Left colon (tissue), 2 donors: ENCODE measurements at regions not wholly inside any gene's neighbourhood (a gene's known extent, or its start where the extent isn't known, plus 50 kb on each side); places are given as distances from the start of the nearest gene placed in this dataset.
"Not testable (repeated sequence)": the region's sequence is repeated elsewhere in the genome, so short reads cannot be mapped to it uniquely, and the experiment has no call there.

Source experiments
- ATAC-seq: fragments of 200-7000 bp; cut with Tn5 transposase; one replicate; pipeline ENCODE4 v1.9.1; 2020; ENCODE audit warnings: mild to moderate bottlenecking, moderate library complexity
- DNase-seq, 2 donors: peaks; one replicate each; pipeline ENCODE4 v3.0.0-alpha.2; 2020
- intact Hi-C, 2 donors: fragments of 100-400 bp; cut with DNase I in 1 of 2; cut with micrococcal nuclease in 1 of 2; formaldehyde crosslinking; loops; one replicate each; pipeline versions ENCODE4 v1.11.2 to v1.14.0; 2022; cut with DNase I, micrococcal nuclease
- donor health status: DM: no; HTN: no; CAD: no.
- donor health status: DM: yes; HTN: yes; CAD: no.

DNA sequence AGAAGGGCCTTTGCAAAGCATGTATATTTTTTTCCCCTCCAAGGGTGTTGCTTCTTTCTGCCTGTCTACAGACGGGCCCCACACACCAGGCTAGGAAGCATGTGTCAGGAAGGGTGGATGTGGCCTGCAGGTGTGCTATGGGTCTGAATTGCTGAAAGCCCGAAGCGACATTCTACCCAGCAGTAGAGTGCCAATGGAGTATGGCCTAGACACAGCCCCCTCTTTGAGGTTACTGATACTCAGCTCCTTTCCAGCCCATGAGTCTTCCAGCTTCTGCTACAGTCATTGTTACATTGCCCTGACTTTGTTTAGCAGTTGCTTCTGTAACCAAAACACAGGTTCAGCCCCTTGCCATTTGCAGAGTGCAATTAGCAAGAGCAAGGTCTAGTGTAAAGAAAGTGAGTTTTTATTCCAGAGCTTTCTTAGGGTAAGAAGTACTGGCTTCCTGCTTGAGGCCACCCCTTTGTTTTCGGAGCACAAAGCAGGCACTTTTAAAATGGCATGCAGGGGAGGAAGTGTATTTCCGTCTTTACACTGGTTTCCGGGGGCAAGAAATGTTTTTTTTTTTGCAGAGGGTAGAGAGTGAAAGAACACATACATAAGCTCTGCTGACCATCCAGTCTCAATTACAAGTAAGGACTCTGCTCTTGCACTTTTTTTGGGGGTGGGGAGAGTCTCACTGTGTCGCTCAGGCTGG is 428.0 kb upstream of the AMELY start:
- intact Hi-C loops = no loop called here
- ATAC-seq (no peak), DNase-seq (no peak)

DNA sequence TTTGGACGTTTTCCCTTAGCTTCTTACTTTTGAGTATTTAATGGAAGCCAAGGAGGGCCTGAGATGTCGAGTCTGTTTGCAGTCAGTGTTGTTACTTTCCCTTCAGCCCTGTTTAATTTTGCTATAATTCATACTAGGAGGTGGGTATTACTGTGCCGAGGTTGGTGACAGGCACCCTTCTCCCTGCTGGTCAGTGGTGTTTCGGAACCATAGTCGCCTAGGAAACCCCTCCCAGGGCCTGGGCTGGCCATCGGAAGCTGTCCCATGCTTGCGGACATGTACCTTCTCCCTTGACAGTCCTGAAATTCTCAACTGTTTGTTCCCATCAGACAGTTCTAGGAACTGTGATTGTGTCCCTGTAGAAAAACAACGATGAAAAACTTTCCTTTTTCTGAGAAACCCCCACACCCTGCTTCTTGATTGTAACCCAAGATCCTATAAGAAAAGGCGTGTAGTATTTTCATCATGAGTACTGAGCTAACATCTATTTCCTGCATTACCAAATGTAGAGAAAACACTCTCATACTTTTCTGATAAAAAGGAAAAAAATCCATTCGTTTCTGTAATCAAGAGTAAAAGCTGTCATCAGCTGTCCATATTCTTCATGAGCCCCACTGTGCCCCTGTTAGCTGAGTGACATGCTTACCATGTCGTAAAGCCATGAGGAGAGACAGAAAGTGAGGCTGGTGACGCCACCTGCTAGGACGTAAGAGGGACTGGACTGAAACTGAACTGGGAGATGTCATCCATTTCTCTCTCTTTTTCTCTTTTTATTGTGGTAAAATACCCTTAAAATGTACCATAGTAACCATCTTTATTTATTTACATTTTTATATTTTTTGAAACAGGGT is 424.7 kb upstream of the AMELY start:
- ATAC-seq = no peak
- no peak for DNase-seq
- intact Hi-C loops = no loop called here

DNA sequence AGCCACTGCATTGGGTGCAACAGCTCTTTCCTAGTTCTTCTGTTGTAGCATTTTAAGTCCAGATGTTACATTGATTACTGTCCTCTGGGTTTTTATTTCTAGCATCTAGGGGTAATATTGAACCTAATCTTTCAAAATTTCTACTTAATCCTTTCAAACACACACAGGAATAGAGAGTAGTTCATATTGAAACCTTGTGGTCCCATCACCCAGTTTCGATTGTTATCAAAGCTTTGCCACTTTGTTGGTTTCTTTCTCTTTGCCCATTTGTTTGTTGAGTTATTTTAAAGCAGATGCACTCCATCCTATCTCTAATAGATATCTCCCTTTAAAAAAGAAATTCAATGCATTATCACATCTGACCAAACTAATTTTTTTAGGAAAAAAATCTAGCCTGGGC is 422.9 kb upstream of the AMELY start:
- ATAC-seq = no peak
- intact Hi-C loops = no loop called here
- DNase-seq = no peak

DNA sequence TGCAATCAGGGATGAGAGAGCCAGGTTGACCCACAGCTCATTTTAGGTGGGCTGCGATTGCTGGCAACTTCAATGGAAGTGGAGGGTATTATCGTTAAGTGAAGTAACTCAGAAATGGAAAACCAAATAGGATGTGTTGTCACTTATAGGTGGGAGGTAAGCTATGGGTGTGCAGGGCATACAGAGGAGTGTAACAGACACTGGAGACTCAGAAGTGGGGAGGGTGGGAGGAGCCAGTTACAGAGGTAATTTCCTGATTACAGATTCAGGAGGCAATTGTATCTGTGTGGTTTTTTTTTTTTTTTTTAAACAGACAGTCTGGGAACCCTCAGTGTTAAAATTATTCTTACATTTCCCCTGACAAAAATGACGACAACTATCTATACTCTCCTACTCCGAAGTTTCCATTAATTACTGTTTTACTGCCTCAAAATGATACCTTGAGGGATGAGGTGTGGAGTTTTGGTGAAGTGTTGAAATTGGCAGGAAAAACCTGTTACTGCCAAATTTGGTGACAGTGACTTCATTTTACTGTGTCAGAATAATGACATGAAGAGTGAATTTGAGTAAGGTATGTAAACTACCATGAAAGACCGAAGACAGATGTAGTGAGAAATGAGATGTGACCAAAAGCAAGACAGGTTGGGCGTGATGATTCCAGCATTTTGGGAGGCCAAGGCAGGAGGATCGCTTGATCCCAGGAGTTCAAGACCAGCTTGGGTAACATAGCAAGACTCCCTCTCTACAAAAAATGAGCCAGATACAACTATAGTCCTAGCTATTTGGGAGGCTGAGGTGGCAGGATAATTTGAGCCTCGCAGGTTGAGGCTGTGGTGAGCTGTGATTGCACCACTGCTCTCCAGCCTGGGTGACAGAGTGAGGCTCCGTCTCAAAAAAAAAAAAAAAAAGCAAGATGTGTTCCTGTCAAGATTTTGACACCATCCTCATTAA is 415.0 kb upstream of the AMELY start:
- intact Hi-C loops = no loop called here
- no peak for ATAC-seq
- no peak for DNase-seq

DNA sequence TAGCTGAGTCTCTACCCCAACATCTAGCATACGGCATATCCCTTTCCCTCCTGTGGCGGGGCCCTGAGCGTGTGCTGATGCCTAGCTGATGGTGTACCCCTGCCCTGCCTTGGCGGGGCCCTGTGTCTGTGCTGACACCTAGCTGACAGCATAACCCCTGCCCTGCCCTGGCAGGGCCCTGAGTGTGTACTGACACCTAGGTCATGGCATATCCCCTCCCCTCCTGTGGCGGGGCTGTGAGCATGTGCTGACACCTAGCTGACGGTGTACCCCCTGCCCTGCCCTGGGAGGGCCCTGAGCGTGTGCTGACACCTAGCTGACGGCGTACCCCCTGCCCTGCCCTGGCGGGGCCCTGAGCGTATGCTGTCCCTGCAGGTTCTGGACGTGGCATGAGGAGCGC is 414.0 kb upstream of the AMELY start:
- DNase-seq = no peak
- intact Hi-C loops = no loop called here
- no peak for ATAC-seq

DNA sequence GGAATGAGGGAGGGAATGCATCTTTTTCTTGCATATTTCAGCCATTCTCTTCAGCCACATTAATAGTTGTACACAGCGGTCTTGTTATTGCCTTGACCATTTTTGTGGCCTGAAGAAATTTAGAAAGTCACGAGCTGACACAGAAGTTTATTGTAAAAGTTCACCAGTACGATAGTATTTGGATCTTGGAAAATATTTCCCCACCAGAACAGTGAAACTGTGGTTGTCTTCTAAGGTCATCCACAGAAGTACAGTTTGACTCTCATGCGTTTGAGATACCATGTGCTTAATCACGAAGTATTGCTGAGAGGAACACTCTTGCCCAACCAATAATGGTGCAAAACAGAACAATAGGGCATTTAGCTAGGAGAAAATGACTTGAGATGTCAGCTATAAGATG is 409.2 kb upstream of the AMELY start:
- DNase-seq (no peak), ATAC-seq (no peak)
- intact Hi-C loops = no loop called here

DNA sequence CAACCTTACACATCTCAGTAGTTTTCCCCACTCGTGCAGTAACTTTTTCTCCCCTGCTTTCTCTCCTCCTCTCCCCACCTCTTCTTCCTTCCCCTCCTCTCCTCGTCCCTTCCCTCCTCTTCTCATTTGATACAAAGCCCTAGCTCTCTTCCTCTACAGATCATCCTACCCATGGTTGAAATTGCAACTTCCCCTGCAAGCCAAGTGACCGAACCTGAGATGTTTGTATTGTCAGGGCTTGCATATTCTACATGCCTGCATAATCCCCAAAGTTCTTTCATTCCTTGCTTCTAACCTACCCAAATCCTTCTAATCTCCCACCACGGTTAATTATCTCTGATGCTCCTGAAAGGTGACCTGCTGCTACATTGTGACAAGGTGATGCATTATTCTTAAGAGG is 408.6 kb upstream of the AMELY start:
- intact Hi-C loops, ATAC-seq, DNase-seq: not testable (repeated sequence)

DNA sequence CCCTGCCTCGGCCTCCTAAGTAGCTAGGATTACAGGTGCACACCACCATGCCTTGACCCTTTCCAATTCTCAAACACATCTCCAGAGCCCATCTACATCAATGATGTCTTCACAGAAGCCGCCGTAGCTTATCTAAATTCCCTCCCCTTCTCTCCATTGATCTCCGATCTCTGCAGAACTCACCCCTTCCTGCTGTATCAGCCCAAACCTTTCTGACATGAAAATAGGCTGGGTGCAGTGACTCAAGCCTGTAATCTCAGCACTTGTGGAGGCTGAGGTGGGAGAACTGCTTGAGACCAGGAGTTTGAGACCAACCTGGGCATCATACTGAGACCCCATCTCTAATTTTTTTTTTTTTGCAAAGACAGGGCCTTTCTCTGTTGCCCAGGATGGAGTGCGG is 406.6 kb upstream of the AMELY start:
- intact Hi-C loops = no loop called here
- ATAC-seq (no peak), DNase-seq (no peak)

DNA sequence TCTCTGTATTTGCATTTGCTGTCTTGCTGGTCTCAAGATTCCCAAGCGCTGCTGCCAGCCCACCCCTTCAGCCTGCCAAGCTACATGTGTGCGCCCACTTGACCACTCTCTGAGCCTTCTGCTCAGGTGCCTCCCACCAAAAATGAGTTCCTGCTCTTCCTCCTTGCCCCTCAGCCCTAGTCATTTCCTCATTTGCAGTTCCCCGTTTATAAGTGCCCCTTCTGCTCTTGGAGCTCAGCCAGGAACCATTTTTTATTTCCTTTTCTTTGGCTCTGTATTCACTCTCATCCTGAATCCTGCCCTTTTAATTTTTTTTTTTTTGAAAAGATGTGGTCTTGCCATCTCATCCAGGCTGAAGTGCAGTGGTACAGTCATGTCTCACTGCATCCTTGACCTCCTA is 406.0 kb upstream of the AMELY start:
- no peak for ATAC-seq
- DNase-seq = no peak
- intact Hi-C loops = no loop called here

DNA sequence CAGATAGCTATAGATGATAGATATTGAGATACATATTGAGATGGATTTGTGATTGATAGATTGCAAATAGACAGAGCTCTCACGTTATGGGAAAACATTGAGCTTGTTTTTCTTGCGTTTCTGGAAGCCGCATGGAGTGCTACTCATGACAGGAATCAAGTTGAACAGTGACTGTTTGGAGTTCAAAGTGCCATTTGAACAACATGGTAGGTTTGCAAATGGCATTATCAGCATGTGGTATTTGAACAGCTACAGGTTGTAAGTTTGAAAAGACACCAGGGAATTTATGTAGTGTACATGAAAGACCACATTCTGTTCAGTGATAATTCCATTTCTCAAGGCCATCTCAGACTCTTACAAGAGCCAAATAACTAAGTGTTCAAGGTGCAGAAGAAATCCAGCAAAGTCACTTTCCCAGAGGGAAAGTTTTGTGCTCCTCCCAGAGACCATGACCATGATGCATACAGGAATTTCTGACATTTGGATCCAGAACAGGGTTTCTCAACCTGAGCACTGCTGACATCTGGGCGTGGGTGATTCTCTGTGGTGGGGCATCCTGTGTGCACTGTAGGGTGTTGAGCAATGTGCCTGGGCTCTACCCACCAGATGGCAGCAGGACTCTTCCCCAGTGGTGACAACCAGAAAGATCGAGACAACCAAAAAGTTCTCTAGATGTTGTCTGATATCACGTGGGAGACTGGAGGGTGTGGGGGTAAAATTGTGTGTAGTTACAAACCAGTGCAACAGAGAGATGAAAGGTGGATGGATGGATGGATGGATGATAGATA is 399.1 kb upstream of the AMELY start:
- intact Hi-C loops = no loop called here
- DNase-seq (no peak), ATAC-seq (no peak)

DNA sequence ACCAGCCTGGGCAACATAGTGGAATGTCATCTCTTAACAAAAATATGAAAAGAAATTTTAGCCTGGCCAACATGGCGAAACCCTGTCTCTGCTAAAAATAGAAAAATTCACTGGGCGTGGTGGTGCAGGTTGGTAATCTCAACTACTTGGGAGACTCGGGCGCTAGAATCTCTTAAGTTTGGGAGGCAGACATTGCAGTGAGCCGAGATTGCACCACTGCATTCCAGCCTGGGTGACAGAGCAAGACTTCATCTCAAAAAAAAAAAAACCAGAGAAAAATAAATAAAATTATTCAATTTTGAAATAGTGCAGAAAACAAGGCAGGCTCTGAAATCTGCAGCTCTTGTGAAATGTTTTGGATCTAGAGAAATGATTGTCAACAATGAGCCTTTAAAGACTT is 397.3 kb upstream of the AMELY start:
- intact Hi-C loops = no loop called here
- ATAC-seq = no peak
- no peak for DNase-seq

DNA sequence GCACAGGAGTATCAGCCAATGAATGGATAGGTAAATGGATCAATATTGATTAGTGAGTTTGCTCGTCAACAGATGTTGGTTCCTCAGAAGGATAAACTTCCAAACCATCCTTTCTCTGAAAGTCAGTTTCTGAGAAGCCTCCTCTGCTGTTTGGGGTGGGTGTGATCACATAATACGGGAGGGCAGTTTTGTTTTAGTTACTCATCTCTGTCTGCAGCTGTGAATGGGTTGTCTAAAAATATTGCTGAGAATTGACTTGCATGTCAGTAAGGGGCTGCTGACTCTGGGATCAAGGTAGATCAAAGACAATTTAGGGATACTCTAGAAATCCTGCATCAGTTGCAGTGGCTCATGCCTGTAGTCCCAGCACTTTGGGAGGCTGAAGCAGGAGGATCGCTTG is 390.8 kb upstream of the AMELY start:
- ATAC-seq = no peak
- intact Hi-C loops = no loop called here

DNA sequence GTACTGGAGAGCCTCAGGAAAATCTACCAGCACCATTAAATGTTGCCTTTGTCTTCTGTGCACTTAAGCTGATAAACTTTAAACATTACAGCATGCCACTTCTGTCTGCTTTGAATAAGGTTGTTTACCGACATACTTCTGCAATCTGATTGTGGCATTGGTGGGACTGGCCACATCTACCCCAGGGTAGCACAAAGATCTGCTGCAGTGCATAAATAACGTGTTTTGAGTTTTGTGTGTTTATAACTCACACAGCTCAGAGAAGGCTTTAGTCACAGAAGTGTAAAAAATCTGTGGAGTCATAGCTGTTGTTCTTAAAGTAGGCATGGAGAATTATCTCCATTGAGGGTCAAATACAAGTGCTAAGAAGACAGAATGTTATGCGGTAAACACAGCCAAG is 388.4 kb upstream of the AMELY start:
- ATAC-seq (no peak), DNase-seq (no peak)
- intact Hi-C loops = no loop called here

More for the DNA sequence above, 390.8 kb upstream of the AMELY start:
- no peak for DNase-seq

DNA sequence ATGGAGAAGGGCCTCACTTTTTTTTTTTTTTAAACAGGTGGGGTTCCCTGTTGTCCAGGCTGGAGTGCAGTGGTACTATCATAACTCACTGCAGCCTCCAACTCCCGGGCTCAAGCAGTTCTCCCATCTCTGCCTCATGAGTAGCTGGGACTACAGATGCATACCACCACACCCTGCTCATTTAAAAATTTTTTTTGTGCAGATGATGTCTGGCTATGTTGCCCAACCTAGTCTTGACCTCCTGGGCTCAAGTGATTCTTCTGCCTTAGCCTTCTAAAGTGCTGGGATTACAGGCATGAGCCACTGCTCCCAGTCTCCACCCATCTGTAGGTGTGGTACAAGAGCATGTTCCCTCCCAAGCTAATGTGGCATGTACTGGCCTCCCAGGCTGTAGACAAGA is 380.6 kb upstream of the AMELY start:
- intact Hi-C loops = no loop called here
- no peak for DNase-seq
- ATAC-seq = no peak

DNA sequence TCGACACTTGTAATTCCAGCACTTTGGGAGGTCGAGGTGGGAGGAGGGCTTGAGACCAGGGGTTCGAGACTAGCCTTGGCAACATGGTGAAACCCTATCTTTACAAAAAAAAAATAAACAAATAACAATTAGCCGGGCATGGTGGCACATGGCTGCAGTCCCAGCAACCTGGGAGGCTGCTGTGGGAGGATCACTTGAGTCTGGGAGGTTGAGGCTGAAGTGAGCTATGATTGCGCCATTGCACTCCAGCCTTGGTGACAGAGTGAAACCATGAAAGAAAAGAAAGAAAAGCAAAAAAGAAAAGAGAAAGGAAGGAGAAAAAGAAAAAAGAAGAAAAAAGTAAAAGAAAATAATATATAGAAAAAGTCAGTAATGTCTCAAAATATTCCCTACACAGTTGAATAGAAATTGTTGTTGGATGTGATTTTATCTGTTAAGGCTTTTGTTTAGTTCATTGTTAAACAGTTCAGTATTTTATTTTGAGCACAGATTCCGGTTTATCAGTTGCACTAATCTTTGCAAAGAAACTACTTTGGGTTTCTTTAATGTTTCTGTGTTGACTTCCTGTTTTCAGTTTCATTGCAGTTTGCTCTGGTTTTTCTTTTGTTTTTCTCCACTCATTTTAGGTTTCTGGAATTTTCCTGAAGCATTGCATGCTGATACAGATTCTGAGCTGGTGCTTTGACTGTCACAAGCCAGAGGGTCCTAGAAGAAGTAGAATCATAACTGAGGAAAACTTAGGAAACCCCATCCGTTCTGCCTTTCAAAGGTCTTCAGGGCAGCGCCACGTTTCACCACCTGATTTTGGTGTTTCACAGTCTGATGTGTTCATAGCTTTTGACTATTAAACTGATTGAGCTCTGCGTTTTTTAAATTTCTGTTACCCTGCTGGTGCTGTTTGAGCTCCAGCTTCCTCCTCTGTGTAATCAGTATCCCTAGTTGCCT is 378.6 kb upstream of the AMELY start:
- intact Hi-C loops = no loop called here
- no peak for ATAC-seq
- DNase-seq = no peak

DNA sequence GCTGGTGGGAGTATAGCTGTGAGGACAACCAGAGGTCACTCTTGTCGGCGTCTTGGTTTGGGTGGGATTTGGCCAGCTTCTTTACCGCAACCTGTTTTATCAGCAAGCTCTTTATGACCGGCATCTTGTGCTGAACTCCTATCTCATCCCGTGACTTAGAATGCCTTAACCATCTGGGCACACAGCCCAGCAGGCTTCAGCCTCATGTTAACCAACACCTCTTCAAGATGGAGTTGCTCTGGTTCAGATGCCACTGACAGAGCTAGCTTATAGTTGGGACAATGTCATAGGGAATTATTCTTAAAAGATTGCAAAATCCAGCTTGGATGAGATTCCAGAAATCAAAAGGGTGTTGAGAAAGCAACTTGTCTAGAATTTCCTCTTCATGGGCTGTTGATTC is 377.1 kb upstream of the AMELY start:
- ATAC-seq = no peak

DNA sequence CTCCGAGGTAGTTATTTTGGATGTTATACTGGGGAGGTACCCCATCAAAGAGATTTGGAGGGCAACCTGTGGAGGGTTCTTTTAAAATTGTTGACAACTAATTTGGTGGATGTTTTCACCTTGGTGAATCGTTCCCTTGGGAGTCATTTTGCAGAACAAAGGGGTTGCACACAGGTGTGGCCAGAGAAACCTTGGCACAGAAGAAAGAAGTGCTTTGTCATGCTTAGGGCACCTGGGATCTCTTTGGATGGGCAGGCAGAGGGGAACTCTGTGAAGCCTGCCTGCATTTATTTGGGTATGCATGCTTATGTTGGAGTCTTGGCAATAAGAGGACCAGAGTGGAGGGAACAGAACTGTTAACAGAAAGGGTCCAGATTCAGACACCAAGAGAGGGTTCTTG is 376.4 kb upstream of the AMELY start:
- ATAC-seq, intact Hi-C loops, DNase-seq: not testable (repeated sequence)

More for the DNA sequence above, 377.1 kb upstream of the AMELY start:
- no peak for DNase-seq
- intact Hi-C loops = no loop called here

DNA sequence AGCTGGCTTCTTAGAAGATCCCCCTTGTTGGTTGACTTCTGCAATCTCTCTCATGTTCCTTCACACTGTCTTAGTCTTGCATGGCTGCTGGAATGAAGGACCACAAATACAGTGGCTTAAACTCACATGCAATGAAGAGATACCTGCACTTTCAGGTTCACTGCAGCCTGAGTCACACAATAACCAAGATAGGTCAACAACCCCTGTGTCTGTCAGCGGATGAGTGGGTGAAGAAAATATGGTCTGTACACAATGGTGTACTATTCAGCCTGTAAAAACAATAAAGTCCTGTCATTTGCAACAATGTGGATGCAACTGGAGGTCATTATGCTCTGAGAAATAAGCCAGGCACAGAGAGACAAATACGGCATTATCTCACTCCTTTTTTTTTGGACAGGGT is 373.8 kb upstream of the AMELY start:
- DNase-seq (no peak), ATAC-seq (no peak)
- intact Hi-C loops = no loop called here
